ENCODE measurements at regions not wholly inside any gene's neighbourhood (a gene's known extent, or its start where the extent isn't known, plus 50 kb on each side); places are given as distances from the start of the nearest gene placed in this dataset.

DNA sequence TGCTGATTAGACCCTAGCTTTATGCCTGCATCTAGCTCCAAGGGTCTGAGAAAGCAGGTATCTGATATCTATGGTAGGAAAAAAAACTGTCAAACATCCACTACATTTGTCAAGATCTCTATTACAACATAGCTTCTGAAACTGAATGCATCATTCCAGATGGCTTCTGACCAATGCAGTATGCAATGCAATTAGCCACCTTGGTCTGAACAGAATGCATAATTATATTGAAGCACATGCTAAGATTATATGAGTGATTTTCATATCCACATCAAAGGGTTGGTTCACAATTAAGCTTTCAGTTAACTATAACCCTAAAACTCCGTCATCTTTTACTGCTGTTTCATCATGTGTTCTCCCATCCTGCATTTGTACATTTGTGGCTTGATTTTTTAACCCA is 271.4 kb downstream of the POLR1F start:
- H3K27me3 ChIP-seq (ENCODE audit: control insufficient read depth, insufficient read depth, low read length) = no peaks in the 10 kb centered on the region
- no peaks in the 10 kb centered on the region for H3K9me3 ChIP-seq (replicated peaks; ENCODE audit: low read length)
- no peak overlapping the region for H3K4me2 ChIP-seq (ENCODE audit: low read length)
- H3K36me3 ChIP-seq (ENCODE audit: insufficient read depth, low read length) = no peaks in the 10 kb centered on the region
- H3K4me3 ChIP-seq (ENCODE audit: low read length) = no peak overlapping the region
- H3K9ac ChIP-seq (ENCODE audit: low read depth, low read length) = no peak overlapping the region
- no peaks in the 10 kb centered on the region for H3K4me1 ChIP-seq (ENCODE audit: control insufficient read depth, insufficient read depth, low read length)

DNA sequence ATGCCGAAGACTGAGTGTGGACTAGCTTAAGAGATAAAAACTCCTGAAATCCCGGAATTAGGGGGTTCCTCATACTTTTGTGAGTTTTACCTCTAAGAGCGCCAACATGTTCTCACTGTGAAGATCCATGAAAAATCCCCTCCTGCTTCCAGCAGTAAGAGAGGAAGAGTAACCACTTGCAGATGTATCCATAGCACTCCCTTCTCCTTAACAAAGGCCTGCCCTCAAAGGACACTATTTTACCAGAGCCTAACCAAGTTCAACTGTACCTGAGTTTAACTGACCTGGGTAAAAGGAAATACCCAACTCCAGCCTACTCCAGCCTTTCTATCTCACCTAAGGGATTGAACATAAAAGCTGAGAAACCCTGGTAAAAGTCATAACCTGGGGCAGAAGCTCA is 280.9 kb downstream of the POLR1F start:
- no peak overlapping the region for H3K4me3 ChIP-seq (ENCODE audit: low read length)
- H3K36me3 ChIP-seq (ENCODE audit: insufficient read depth, low read length) = no peaks in the 10 kb centered on the region
- H3K4me1 ChIP-seq (ENCODE audit: control insufficient read depth, insufficient read depth, low read length) = no peaks in the 10 kb centered on the region
- H3K27me3 ChIP-seq (ENCODE audit: control insufficient read depth, insufficient read depth, low read length) = no peaks in the 10 kb centered on the region
- H3K9ac ChIP-seq (ENCODE audit: low read depth, low read length) = no peak overlapping the region
- H3K4me2 ChIP-seq (ENCODE audit: low read length) = no peak overlapping the region
- no peaks in the 10 kb centered on the region for H3K9me3 ChIP-seq (replicated peaks; ENCODE audit: low read length)

DNA sequence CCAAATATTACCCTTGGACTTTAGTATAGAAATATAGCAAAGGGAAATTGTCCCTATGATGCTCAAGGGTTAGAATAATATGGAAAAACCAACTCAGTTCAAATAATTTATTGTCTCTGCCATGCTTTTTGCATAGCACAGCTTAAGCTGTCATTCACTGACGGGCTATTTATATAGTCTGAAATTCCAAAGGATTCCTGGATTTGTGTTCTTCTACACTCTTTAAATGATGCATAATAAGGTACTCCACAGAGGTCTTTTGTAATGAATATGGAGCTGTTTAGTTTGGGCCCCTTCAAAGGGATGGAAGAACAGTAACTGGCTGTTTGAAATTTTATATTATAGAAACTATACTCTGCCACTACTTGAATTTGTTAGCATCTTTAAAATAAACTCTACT is 276.6 kb upstream of the FERD3L start:
- Histone ChIP-seq H3K27me3 (ENCODE audit: control insufficient read depth, insufficient read depth, low read length) (no peaks in the 10 kb centered on the region), H3K36me3 (ENCODE audit: insufficient read depth, low read length) (no peaks in the 10 kb centered on the region), H3K4me3 (ENCODE audit: low read length) (no peak overlapping the region), H3K9me3 (replicated peaks; ENCODE audit: low read length) (no peaks in the 10 kb centered on the region), H3K4me2 (ENCODE audit: low read length) (no peak overlapping the region), H3K4me1 (ENCODE audit: control insufficient read depth, insufficient read depth, low read length) (no peaks in the 10 kb centered on the region), H3K9ac (ENCODE audit: low read depth, low read length) (no peak overlapping the region)

DNA sequence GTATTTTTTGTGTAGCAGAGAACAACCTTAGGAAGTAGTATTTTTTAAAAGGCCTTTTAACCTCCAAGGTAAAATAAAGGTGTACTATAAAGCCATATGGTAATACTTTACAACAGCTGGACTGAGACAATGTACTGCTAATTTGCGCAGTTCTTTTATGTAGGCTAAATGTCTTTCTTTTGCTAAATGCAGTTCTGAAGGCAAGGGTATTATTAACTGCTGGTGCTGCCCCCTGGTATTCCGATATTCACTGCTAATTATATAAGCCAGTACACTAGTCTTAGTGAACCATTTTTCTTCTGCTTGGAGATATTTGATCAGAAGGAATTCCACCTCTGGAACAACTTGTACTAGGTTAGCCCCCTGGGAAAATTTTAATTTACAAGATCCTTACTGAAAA is 272.0 kb upstream of the FERD3L start:
- H3K4me3 ChIP-seq (ENCODE audit: low read length) = no peak overlapping the region
- H3K9ac ChIP-seq (ENCODE audit: low read depth, low read length) = no peak overlapping the region
- no peaks in the 10 kb centered on the region for H3K27me3 ChIP-seq (ENCODE audit: control insufficient read depth, insufficient read depth, low read length)
- no peak overlapping the region for H3K4me2 ChIP-seq (ENCODE audit: low read length)
- no peaks in the 10 kb centered on the region for H3K36me3 ChIP-seq (ENCODE audit: insufficient read depth, low read length)
- H3K9me3 ChIP-seq (replicated peaks; ENCODE audit: low read length) = no peaks in the 10 kb centered on the region
- H3K4me1 ChIP-seq (ENCODE audit: control insufficient read depth, insufficient read depth, low read length) = peaks cover 3% of the 10 kb centered on the region

DNA sequence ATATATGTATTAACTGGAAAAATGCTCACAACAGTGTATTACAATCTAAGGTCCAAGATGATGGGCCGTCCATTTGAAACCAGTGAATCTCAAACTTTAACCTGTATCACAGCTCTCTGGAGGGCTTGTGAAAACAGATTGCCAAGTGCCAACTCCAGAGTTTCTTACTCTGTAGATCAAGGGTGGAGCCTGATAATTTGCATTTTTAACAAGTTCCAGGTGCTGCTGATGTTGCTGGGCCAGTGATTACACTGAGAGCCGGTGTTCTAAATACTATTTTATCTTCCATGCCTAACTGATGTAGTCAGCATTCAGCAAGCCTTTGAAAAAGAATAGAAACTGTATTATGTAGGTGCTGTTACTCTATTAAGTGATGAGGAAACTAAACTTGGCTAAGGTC is 269.9 kb upstream of the FERD3L start:
- no peak overlapping the region for H3K4me2 ChIP-seq (ENCODE audit: low read length)
- H3K4me3 ChIP-seq (ENCODE audit: low read length) = no peak overlapping the region
- H3K9ac ChIP-seq (ENCODE audit: low read depth, low read length) = no peak overlapping the region
- no peaks in the 10 kb centered on the region for H3K9me3 ChIP-seq (replicated peaks; ENCODE audit: low read length)
- H3K36me3 ChIP-seq (ENCODE audit: insufficient read depth, low read length) = no peaks in the 10 kb centered on the region
- no peaks in the 10 kb centered on the region for H3K27me3 ChIP-seq (ENCODE audit: control insufficient read depth, insufficient read depth, low read length)
- peaks cover 11% of the 10 kb centered on the region for H3K4me1 ChIP-seq (ENCODE audit: control insufficient read depth, insufficient read depth, low read length)

DNA sequence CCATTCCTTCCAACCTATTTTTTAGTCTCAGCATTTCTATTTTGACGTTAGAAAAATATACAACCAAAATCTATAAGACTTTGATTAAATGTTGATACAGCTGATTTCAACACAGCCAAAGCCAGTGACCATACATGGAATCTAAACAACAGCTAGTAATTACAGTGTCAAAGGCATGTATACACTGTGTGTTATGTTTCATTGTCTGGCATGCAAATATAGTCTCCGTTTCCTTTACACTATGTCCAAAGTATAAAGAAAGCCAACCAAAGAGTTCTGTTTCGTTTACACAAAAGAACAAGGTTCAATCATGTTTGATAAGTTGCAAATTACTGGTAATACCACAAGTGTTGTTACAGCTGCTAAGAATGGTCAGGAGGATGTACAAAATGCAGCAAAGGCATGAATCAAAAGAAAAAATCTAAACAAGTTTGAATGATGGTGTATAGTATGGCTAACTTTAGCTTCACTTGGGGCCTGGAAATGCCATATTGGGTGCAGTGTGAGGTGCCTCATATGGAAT is 268.3 kb upstream of the FERD3L start:
- Histone ChIP-seq H3K9ac (ENCODE audit: low read depth, low read length) (no peak overlapping the region), H3K27me3 (ENCODE audit: control insufficient read depth, insufficient read depth, low read length) (no peaks in the 10 kb centered on the region), H3K4me1 (ENCODE audit: control insufficient read depth, insufficient read depth, low read length) (peaks cover 16% of the 10 kb centered on the region), H3K36me3 (ENCODE audit: insufficient read depth, low read length) (no peaks in the 10 kb centered on the region), H3K4me3 (ENCODE audit: low read length) (no peak overlapping the region), H3K4me2 (ENCODE audit: low read length) (no peak overlapping the region), H3K9me3 (replicated peaks; ENCODE audit: low read length) (no peaks in the 10 kb centered on the region)

DNA sequence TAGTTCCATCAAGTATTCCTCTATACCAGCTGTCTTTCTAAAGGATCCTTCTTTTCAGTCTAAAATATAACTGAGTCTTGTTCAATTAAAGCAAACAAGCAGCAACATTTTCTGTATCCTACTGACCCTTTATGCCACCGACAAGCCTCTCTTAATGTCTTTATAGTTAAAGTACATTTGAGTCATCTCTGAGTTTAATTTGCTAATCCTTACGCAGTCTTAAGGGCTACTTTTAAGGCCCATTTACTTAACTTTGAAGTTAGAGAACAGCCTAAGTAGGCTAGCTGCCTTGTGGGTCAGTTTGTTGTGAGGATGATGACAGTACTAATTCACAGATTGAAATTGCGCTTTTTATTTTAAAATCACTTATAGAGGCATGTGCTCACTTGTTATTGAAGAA is 265.5 kb upstream of the FERD3L start:
- H3K4me1 ChIP-seq (ENCODE audit: control insufficient read depth, insufficient read depth, low read length) = peaks cover 26% of the 10 kb centered on the region
- no peaks in the 10 kb centered on the region for H3K9me3 ChIP-seq (replicated peaks; ENCODE audit: low read length)
- no peak overlapping the region for H3K4me3 ChIP-seq (ENCODE audit: low read length)
- peak overlapping the region; percentile 18 for H3K4me2 ChIP-seq (ENCODE audit: low read length)
- no peak overlapping the region for H3K9ac ChIP-seq (ENCODE audit: low read depth, low read length)
- no peaks in the 10 kb centered on the region for H3K27me3 ChIP-seq (ENCODE audit: control insufficient read depth, insufficient read depth, low read length)
- no peaks in the 10 kb centered on the region for H3K36me3 ChIP-seq (ENCODE audit: insufficient read depth, low read length)

DNA sequence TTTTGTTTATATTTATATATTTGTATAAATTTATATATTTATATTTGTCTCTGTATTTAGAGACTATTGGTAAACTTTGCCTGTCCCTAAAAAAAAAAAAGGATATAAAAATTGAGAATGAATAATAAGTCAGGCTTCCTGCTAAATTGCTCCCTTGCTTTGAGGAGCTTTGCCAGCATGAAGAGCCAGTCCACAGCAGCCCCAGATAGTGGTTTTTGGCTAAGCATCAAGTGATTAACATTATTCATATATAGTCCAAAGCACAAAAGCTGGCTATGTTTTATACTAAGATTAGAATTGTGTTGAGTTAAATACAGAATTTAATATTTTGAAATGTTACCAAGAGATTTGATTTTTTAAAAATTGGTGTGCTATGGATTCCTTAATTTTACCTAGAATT is 264.9 kb upstream of the FERD3L start:
- Histone ChIP-seq H3K27me3 (ENCODE audit: control insufficient read depth, insufficient read depth, low read length) (no peaks in the 10 kb centered on the region), H3K9ac (ENCODE audit: low read depth, low read length) (no peak overlapping the region), H3K9me3 (replicated peaks; ENCODE audit: low read length) (no peaks in the 10 kb centered on the region), H3K36me3 (ENCODE audit: insufficient read depth, low read length) (no peaks in the 10 kb centered on the region), H3K4me2 (ENCODE audit: low read length) (peak overlapping the region; percentile 18), H3K4me1 (ENCODE audit: control insufficient read depth, insufficient read depth, low read length) (peaks cover 32% of the 10 kb centered on the region), H3K4me3 (ENCODE audit: low read length) (no peak overlapping the region)

DNA sequence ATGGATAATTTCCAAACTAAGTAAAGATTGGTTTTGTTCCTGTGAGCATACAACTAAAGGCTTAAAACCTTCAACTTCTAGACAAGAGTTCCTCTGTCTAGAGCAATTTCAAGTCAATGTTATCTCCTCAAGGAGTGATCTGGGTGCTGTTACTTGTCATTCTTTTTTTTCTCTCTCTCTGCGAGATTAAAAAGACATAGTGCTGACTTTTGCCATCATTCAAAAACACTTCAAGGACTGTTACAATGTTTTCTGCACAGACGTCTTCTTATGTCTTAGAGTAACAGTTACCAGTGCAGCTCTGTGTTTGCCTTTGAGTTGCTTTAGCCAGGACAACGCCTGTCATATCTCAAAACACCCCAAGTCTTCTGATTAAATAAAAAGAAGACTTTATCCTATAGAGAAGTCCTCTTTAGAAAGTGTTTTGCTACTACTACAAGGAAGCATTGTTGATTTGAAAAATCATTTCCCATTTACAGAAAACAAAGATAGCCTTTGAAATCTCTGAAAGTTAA is 263.5 kb upstream of the FERD3L start:
- no peak overlapping the region for H3K4me2 ChIP-seq (ENCODE audit: low read length)
- H3K9me3 ChIP-seq (replicated peaks; ENCODE audit: low read length) = no peaks in the 10 kb centered on the region
- no peak overlapping the region for H3K9ac ChIP-seq (ENCODE audit: low read depth, low read length)
- no peak overlapping the region for H3K4me3 ChIP-seq (ENCODE audit: low read length)
- no peaks in the 10 kb centered on the region for H3K27me3 ChIP-seq (ENCODE audit: control insufficient read depth, insufficient read depth, low read length)
- H3K4me1 ChIP-seq (ENCODE audit: control insufficient read depth, insufficient read depth, low read length) = peaks cover 35% of the 10 kb centered on the region
- H3K36me3 ChIP-seq (ENCODE audit: insufficient read depth, low read length) = no peaks in the 10 kb centered on the region

DNA sequence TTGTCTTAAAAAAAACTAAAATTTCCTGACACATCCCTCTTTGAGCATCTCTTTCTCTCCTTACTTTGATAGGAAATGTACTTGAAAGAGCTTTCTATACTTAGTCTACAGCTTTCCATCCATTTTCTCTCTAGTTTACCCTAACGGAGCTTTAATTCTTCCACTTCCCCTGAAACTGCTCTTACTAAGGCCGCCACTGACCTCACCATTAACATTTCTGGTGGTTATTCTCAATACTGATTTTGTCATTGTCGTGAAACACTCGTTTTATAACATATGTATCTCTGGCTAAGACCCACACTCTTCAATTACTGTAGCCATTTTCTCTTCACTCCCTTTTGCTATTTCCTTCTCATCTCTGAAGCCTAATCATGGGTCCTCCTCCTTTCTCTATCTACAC is 262.0 kb upstream of the FERD3L start:
- Histone ChIP-seq H3K36me3 (ENCODE audit: insufficient read depth, low read length) (no peaks in the 10 kb centered on the region), H3K4me1 (ENCODE audit: control insufficient read depth, insufficient read depth, low read length) (peaks cover 34% of the 10 kb centered on the region), H3K4me3 (ENCODE audit: low read length) (no peak overlapping the region), H3K9me3 (replicated peaks; ENCODE audit: low read length) (no peaks in the 10 kb centered on the region), H3K4me2 (ENCODE audit: low read length) (no peak overlapping the region), H3K27me3 (ENCODE audit: control insufficient read depth, insufficient read depth, low read length) (no peaks in the 10 kb centered on the region), H3K9ac (ENCODE audit: low read depth, low read length) (no peak overlapping the region)

DNA sequence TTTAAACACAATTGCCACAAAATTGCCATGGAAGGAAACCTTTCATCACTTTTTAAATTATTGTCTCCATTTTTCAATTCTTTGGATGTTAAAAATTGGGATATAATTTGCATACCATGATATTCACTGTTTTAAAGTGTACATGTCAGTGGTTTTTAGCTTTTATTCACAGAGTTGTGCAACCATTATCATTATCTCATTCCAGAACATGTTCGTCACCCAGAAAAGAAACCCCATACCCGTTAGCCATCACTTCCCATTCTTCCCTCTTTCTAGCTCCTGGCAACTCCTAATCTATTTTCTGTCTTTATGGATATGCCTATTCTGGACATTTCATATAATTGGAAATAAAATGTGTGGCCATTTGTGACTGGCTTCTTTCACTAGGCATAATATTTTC is 260.3 kb upstream of the FERD3L start:
- peaks cover 28% of the 10 kb centered on the region for H3K4me1 ChIP-seq (ENCODE audit: control insufficient read depth, insufficient read depth, low read length)
- peak overlapping the region; percentile 46 for H3K4me3 ChIP-seq (ENCODE audit: low read length)
- peak overlapping the region; percentile 70 for H3K9ac ChIP-seq (ENCODE audit: low read depth, low read length)
- no peaks in the 10 kb centered on the region for H3K27me3 ChIP-seq (ENCODE audit: control insufficient read depth, insufficient read depth, low read length)
- H3K9me3 ChIP-seq (replicated peaks; ENCODE audit: low read length) = no peaks in the 10 kb centered on the region
- H3K36me3 ChIP-seq (ENCODE audit: insufficient read depth, low read length) = no peaks in the 10 kb centered on the region
- peak overlapping the region; percentile 67 for H3K4me2 ChIP-seq (ENCODE audit: low read length)

DNA sequence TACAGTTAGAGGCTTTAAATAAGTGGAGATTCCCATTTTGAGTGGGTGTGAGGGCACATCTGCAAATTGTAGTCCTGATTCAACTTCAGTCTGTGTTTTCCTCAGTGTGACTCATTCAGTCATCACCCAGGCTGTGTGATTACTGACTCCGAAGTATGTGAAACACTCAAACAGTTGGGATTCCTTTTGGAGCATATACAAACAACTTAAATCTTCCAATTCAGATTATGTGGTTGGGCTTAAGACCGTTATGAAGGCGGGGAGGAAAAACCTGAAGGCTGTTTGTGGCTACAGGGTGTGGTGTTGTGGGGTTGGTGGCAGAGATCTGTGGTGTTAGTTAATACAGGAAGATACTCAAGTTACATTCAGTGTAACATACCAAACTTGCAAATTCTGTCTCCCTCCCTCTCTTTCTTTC is 259.7 kb upstream of the FERD3L start:
- Histone ChIP-seq H3K9me3 (replicated peaks; ENCODE audit: low read length) (no peaks in the 10 kb centered on the region), H3K4me2 (ENCODE audit: low read length) (peak overlapping the region; percentile 67), H3K27me3 (ENCODE audit: control insufficient read depth, insufficient read depth, low read length) (no peaks in the 10 kb centered on the region), H3K36me3 (ENCODE audit: insufficient read depth, low read length) (no peaks in the 10 kb centered on the region), H3K9ac (ENCODE audit: low read depth, low read length) (peak overlapping the region; percentile 70), H3K4me1 (ENCODE audit: control insufficient read depth, insufficient read depth, low read length) (peaks cover 26% of the 10 kb centered on the region), H3K4me3 (ENCODE audit: low read length) (peak overlapping the region; percentile 46)
